GM12878 (cell line): ENCODE measurements at regions not wholly inside any gene's neighbourhood (a gene's known extent, or its start where the extent isn't known, plus 50 kb on each side); places are given as distances from the start of the nearest gene placed in this dataset.

Source experiments
- ATAC-seq: fragments of 200-7000 bp; cut with Tn5 transposase; 3 replicates; pipeline ENCODE4 v1.9.1; 2020; ENCODE audit warnings: mild to moderate bottlenecking, moderate library complexity
- BruUV-seq: library from RNA; stranded (reverse); fragments of 400-500 nt; replicated peaks from 2 replicates; lab custom pipeline; 2021; lab: Mats Ljungman, UMichigan
- CTCF ChIA-PET: fragments of 300-600 bp; sonication (Branson Sonifier 250); formaldehyde crosslinking; extraction: SDS; loops from one replicate; lab custom pipeline; 2021; ENCODE audit warnings: inconsistent platforms; lab: Yijun Ruan, JAX
- POLR2A ChIA-PET: fragments of 350-600 bp; formaldehyde crosslinking; extraction: SDS; loops from one replicate; lab custom pipeline; 2021; ENCODE audit warnings: inconsistent platforms; lab: Charles Lee
- RAD21 ChIA-PET: fragments of 300-600 bp; sonication (Branson Sonifier 250); formaldehyde crosslinking; loops from one replicate; lab custom pipeline; 2023; ENCODE audit warnings: antibody characterized with exemption; ENCODE audit not compliant: unreplicated experiment; lab: Charles Lee
- SMC1A ChIA-PET: fragments of 300-600 bp; sonication (Branson Sonifier 250); formaldehyde crosslinking; loops from one replicate; lab custom pipeline; 2023; ENCODE audit not compliant: unreplicated experiment, uncharacterized antibody; lab: Charles Lee
- DNase-seq: peaks from one replicate; pipeline ENCODE4 v3.0.0-alpha.2; 2011; ENCODE audit warnings: low read depth, low spot score
- FAIRE-seq: peaks from 3 replicates; lab custom pipeline; 2011; peaks lifted over from hg19 to GRCh38; lab: Jason Lieb, UNC
- H2AFZ ChIP-seq: 2 replicates; pipeline ENCODE4 v1.6.0; 2011; ENCODE audit warnings: low read depth, low read length, control low read depth; ENCODE audit not compliant: control insufficient read depth
- H3K27ac ChIP-seq: 2 replicates; pipeline ENCODE4 v1.5.1; 2011; ENCODE audit warnings: control low read depth; ENCODE audit not compliant: control insufficient read depth, insufficient read depth
- H3K27me3 ChIP-seq, 2 experiments: replicated peaks in 1 of 2; 2 replicates each; pipeline versions ENCODE4 v1.6.0 to v1.6.1; 2011; ENCODE audit warnings: low read length in 1 of 2; ENCODE audit not compliant: control insufficient read depth in 2 of 2, insufficient read depth in 2 of 2
- H3K36me3 ChIP-seq, 2 experiments: 2 replicates each; pipeline ENCODE4 v1.5.1; 2011; ENCODE audit warnings: low read length in 1 of 2; ENCODE audit not compliant: control insufficient read depth in 2 of 2, insufficient read depth in 2 of 2
- H3K4me1 ChIP-seq: 2 replicates; pipeline ENCODE4 v1.6.1; 2011; ENCODE audit warnings: mild to moderate bottlenecking, low read length, moderate library complexity, mixed read lengths; ENCODE audit not compliant: control insufficient read depth, insufficient read depth
- H3K4me2 ChIP-seq: 2 replicates; pipeline ENCODE4 v1.6.0; 2011; ENCODE audit warnings: control low read depth; ENCODE audit not compliant: control insufficient read depth, insufficient read depth
- H3K4me3 ChIP-seq: fragments of 200-600 bp; sonication (generic); 2 replicates; pipeline ENCODE4 v1.5.1; 2016
- H3K79me2 ChIP-seq: 2 replicates; pipeline ENCODE4 v1.6.0; 2011; ENCODE audit warnings: low read length; ENCODE audit not compliant: control insufficient read depth, insufficient read depth
- H3K9ac ChIP-seq: 2 replicates; pipeline ENCODE4 v1.8.0; 2011; ENCODE audit warnings: low read length, control low read depth, mixed read lengths; ENCODE audit not compliant: control insufficient read depth, insufficient read depth
- H3K9me3 ChIP-seq: replicated peaks from 3 replicates; pipeline ENCODE4 v1.5.1; 2011; ENCODE audit warnings: mild to moderate bottlenecking, low read length; ENCODE audit not compliant: control insufficient read depth, insufficient read depth
- H4K20me1 ChIP-seq: 2 replicates; pipeline ENCODE4 v1.6.0; 2011; ENCODE audit not compliant: control insufficient read depth, insufficient read depth
- ESRRA ChIP-seq: IDR thresholded peaks from 2 replicates; pipeline ENCODE4 v1.6.1; 2012; ENCODE audit warnings: mild to moderate bottlenecking, low read length, improper control_type of control experiment
- JUNB ChIP-seq: IDR thresholded peaks from 2 replicates; pipeline ENCODE4 v1.6.1; 2016; ENCODE audit warnings: antibody characterized with exemption, mild to moderate bottlenecking
- KLF5 ChIP-seq: fragments of 450-650 bp; IDR thresholded peaks from 2 replicates; pipeline ENCODE4 v1.6.1; 2014; ENCODE audit warnings: mild to moderate bottlenecking; ENCODE audit not compliant: partially characterized antibody
- NFYB ChIP-seq: IDR thresholded peaks from 2 replicates; pipeline ENCODE4 v1.6.1; 2011; ENCODE audit warnings: low read depth, mild to moderate bottlenecking, low read length, improper control_type of control experiment, moderate library complexity; ENCODE audit not compliant: insufficient read depth
- SIN3A ChIP-seq: IDR thresholded peaks from 2 replicates; pipeline ENCODE4 v1.6.1; 2012; ENCODE audit warnings: low read depth, low read length, improper control_type of control experiment
- SPI1 ChIP-seq: IDR thresholded peaks from 2 replicates; pipeline ENCODE4 v1.6.1; 2011; ENCODE audit warnings: low read depth, mild to moderate bottlenecking, low read length, moderate library complexity, borderline replicate concordance; ENCODE audit not compliant: insufficient read depth
- SREBF1 ChIP-seq: IDR thresholded peaks from 2 replicates; pipeline ENCODE4 v1.6.1; 2012; ENCODE audit warnings: mild to moderate bottlenecking, low read length
- ZNF207 ChIP-seq: fragments of 450-650 bp; IDR thresholded peaks from 2 replicates; pipeline ENCODE4 v1.6.1; 2014; ENCODE audit warnings: antibody characterized with exemption, mild to moderate bottlenecking, borderline replicate concordance
- in situ Hi-C: fragments of 300-500 bp; cut with MboI; formaldehyde crosslinking; loops from 9 replicates; pipeline ENCODE4 v1.14.3; 2018; ENCODE audit warnings: mixed read lengths
- intact Hi-C: fragments of 100-400 bp; cut with micrococcal nuclease; formaldehyde crosslinking; loops from one replicate; pipeline ENCODE4 v1.14.2; 2022; ENCODE audit not compliant: unreplicated experiment
- TF ChIP-seq, protein P1 (sequence below): fragments of 450-650 bp; IDR thresholded peaks from 2 replicates; pipeline ENCODE4 v1.6.1; 2017; ENCODE audit warnings: mild to moderate bottlenecking, moderate library complexity
- TF ChIP-seq, protein P2 (sequence below): fragments of 450-650 bp; formaldehyde crosslinking; IDR thresholded peaks from 2 replicates; pipeline ENCODE4 v1.5.0; 2022; ENCODE audit warnings: mild to moderate bottlenecking, missing genetic modification characterization

DNA sequence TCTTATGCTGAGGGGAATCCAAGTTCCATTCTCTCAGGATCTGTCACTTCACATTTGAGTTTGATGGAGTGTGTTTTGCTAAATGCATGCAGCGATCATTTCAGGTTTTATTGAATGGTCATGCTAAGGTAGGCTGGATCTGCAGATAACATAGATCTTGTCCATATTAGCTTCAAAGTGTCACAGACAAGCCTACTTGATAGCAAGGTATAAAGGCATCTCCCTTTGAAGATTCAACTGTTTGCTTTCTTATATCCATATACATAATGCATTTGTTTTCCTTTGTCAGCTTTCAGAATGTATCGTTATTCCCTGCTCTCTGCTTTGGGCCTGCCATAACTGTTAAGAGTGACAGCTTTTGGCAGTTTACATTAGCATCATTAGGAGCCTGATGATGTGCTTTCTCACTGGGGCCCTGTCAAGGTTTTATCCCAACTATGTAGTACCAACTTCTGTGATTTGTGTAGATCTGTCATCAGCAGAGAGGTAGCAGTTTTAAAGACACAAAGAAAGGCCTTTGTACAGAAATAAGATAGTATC, 604.3 kb upstream of the CDH7 start (continued):
- TF ChIP-seq, protein P1, sequence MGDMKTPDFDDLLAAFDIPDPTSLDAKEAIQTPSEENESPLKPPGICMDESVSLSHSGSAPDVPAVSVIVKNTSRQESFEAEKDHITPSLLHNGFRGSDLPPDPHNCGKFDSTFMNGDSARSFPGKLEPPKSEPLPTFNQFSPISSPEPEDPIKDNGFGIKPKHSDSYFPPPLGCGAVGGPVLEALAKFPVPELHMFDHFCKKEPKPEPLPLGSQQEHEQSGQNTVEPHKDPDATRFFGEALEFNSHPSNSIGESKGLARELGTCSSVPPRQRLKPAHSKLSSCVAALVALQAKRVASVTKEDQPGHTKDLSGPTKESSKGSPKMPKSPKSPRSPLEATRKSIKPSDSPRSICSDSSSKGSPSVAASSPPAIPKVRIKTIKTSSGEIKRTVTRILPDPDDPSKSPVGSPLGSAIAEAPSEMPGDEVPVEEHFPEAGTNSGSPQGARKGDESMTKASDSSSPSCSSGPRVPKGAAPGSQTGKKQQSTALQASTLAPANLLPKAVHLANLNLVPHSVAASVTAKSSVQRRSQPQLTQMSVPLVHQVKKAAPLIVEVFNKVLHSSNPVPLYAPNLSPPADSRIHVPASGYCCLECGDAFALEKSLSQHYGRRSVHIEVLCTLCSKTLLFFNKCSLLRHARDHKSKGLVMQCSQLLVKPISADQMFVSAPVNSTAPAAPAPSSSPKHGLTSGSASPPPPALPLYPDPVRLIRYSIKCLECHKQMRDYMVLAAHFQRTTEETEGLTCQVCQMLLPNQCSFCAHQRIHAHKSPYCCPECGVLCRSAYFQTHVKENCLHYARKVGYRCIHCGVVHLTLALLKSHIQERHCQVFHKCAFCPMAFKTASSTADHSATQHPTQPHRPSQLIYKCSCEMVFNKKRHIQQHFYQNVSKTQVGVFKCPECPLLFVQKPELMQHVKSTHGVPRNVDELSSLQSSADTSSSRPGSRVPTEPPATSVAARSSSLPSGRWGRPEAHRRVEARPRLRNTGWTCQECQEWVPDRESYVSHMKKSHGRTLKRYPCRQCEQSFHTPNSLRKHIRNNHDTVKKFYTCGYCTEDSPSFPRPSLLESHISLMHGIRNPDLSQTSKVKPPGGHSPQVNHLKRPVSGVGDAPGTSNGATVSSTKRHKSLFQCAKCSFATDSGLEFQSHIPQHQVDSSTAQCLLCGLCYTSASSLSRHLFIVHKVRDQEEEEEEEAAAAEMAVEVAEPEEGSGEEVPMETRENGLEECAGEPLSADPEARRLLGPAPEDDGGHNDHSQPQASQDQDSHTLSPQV, result no peak
- TF ChIP-seq, protein P2, sequence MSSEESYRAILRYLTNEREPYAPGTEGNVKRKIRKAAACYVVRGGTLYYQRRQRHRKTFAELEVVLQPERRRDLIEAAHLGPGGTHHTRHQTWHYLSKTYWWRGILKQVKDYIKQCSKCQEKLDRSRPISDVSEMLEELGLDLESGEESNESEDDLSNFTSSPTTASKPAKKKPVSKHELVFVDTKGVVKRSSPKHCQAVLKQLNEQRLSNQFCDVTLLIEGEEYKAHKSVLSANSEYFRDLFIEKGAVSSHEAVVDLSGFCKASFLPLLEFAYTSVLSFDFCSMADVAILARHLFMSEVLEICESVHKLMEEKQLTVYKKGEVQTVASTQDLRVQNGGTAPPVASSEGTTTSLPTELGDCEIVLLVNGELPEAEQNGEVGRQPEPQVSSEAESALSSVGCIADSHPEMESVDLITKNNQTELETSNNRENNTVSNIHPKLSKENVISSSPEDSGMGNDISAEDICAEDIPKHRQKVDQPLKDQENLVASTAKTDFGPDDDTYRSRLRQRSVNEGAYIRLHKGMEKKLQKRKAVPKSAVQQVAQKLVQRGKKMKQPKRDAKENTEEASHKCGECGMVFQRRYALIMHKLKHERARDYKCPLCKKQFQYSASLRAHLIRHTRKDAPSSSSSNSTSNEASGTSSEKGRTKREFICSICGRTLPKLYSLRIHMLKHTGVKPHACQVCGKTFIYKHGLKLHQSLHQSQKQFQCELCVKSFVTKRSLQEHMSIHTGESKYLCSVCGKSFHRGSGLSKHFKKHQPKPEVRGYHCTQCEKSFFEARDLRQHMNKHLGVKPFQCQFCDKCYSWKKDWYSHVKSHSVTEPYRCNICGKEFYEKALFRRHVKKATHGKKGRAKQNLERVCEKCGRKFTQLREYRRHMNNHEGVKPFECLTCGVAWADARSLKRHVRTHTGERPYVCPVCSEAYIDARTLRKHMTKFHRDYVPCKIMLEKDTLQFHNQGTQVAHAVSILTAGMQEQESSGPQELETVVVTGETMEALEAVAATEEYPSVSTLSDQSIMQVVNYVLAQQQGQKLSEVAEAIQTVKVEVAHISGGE, result no peak
- TF ChIP-seq SIN3A, result no peak

DNA sequence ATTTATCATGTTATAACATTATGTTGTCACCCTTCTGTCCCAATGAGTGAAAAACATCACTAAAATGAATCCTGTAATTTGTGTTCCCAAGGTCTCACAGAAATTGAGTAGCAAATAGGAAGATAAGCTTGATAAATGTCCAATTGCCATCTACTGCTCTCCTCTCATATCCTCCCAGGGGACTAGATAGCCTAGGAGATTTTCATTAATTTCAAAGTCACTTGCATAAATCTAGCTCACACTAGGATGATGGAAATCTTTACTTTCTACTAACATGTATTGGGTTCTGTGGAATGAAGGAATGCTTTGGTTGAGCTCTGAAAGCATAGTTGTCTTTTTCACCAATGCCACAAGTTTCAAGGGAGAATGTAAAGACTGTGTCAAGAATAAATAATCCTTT, 605.5 kb upstream of the CDH7 start:
- Histone ChIP-seq H2AFZ (no peak overlapping the region), H3K36me3 (no peaks in the 10 kb centered on the region), H3K27me3 (no peaks in the 10 kb centered on the region), H4K20me1 (no peaks in the 10 kb centered on the region), H3K9me3 (no peaks in the 10 kb centered on the region), H3K4me1 (no peaks in the 10 kb centered on the region), H3K4me2 (no peak overlapping the region), H3K4me3 (no peak overlapping the region), H3K79me2 (no peaks in the 10 kb centered on the region), H3K27ac (no peak overlapping the region), H3K9ac (no peak overlapping the region)
- CTCF ChIA-PET, result no interaction called here
- DNase-seq (no peak), FAIRE-seq (no peak), ATAC-seq (no peak)
- BruUV-seq, result no TSS peak
- SMC1A ChIA-PET, result no interaction called here
- in situ Hi-C loops, result no loop called here
- intact Hi-C loops, result no loop called here
- RAD21 ChIA-PET, result no interaction called here
- POLR2A ChIA-PET, result no interaction called here
- TF ChIP-seq NFYB (no peak), ESRRA (no peak), SPI1 (no peak), JUNB (no peak), ZNF207 (no peak), SREBF1 (no peak), KLF5 (no peak)
- TF ChIP-seq, protein P2, result no peak
